H9 (cell line): ENCODE measurements at regions not wholly inside any gene's neighbourhood (a gene's known extent, or its start where the extent isn't known, plus 50 kb on each side); places are given as distances from the start of the nearest gene placed in this dataset.

Source experiments
- DNase-seq: peaks from one replicate; pipeline ENCODE4 v3.0.0-alpha.2; 2017
- H2AFZ ChIP-seq: one replicate; pipeline ENCODE4 v1.6.1; 2013; ENCODE audit warnings: mild to moderate bottlenecking, low read length, control low read depth, moderate library complexity
- H2AK5ac ChIP-seq: 2 replicates; pipeline ENCODE4 v1.6.1; 2013; ENCODE audit warnings: low read length, control low read depth, mixed read lengths; ENCODE audit not compliant: insufficient read length
- H2BK120ac ChIP-seq: one replicate; pipeline ENCODE4 v1.6.1; 2013; ENCODE audit warnings: low read depth, mild to moderate bottlenecking, low read length, control low read depth, inconsistent platforms; ENCODE audit not compliant: poor library complexity, severe bottlenecking
- H2BK12ac ChIP-seq: 2 replicates; pipeline ENCODE4 v1.6.1; 2013; ENCODE audit warnings: low read length, control low read depth, mixed read lengths, low read depth; ENCODE audit not compliant: insufficient read length
- H2BK15ac ChIP-seq: 2 replicates; pipeline ENCODE4 v1.6.1; 2013; ENCODE audit warnings: low read depth, low read length, control low read depth
- H2BK20ac ChIP-seq: one replicate; pipeline ENCODE4 v1.6.1; 2013; ENCODE audit warnings: low read depth, mild to moderate bottlenecking, low read length, control low read depth, inconsistent platforms; ENCODE audit not compliant: poor library complexity, severe bottlenecking
- H2BK5ac ChIP-seq: 2 replicates; pipeline ENCODE4 v1.6.1; 2013; ENCODE audit warnings: low read length, control low read depth, mixed read lengths; ENCODE audit not compliant: insufficient read length
- H3K14ac ChIP-seq: 2 replicates; pipeline ENCODE4 v1.6.1; 2013; ENCODE audit warnings: low read length, control low read depth; ENCODE audit not compliant: insufficient read depth
- H3K18ac ChIP-seq: 2 replicates; pipeline ENCODE4 v1.6.1; 2013; ENCODE audit warnings: low read depth, mild to moderate bottlenecking, mixed read lengths, low read length, control low read depth; ENCODE audit not compliant: insufficient read length
- H3K23ac ChIP-seq: 2 replicates; pipeline ENCODE4 v1.6.1; 2013; ENCODE audit warnings: low read length, control low read depth, mixed read lengths, low read depth; ENCODE audit not compliant: insufficient read length
- H3K23me2 ChIP-seq: 2 replicates; pipeline ENCODE4 v1.6.1; 2013; ENCODE audit warnings: low read depth, mild to moderate bottlenecking, mixed read lengths, low read length, control low read depth; ENCODE audit not compliant: insufficient read length, poor library complexity, severe bottlenecking
- H3K27ac ChIP-seq: 2 replicates; pipeline ENCODE4 v1.5.1; 2013; ENCODE audit warnings: low read length, control low read depth, mixed read lengths, low read depth; ENCODE audit not compliant: insufficient read length
- H3K27me3 ChIP-seq: 2 replicates; pipeline ENCODE4 v1.6.1; 2013; ENCODE audit warnings: low read length, control low read depth, inconsistent platforms; ENCODE audit not compliant: insufficient read depth
- H3K4ac ChIP-seq: 2 replicates; pipeline ENCODE4 v1.6.1; 2013; ENCODE audit warnings: low read depth, mild to moderate bottlenecking, control low read depth, inconsistent platforms, low read length, moderate library complexity
- H3K4me1 ChIP-seq: 2 replicates; pipeline ENCODE4 v1.6.1; 2013; ENCODE audit warnings: low read length, control low read depth, inconsistent platforms; ENCODE audit not compliant: insufficient read depth
- H3K4me2 ChIP-seq: 2 replicates; pipeline ENCODE4 v1.6.1; 2013; ENCODE audit warnings: low read length, control low read depth, mixed read lengths; ENCODE audit not compliant: insufficient read length, insufficient read depth
- H3K56ac ChIP-seq: 2 replicates; pipeline ENCODE4 v1.6.1; 2013; ENCODE audit warnings: low read depth, mild to moderate bottlenecking, mixed read lengths, low read length, control low read depth; ENCODE audit not compliant: insufficient read length
- H3K79me1 ChIP-seq: 2 replicates; pipeline ENCODE4 v1.6.1; 2013; ENCODE audit warnings: low read depth, mild to moderate bottlenecking, moderate library complexity, low read length, control low read depth, inconsistent platforms; ENCODE audit not compliant: insufficient read depth, poor library complexity, severe bottlenecking
- H3K79me2 ChIP-seq: 2 replicates; pipeline ENCODE4 v1.6.1; 2013; ENCODE audit warnings: low read length, control low read depth, inconsistent platforms; ENCODE audit not compliant: insufficient read depth
- H3K9ac ChIP-seq: 2 replicates; pipeline ENCODE4 v1.6.1; 2013; ENCODE audit warnings: low read length, control low read depth, mixed read lengths; ENCODE audit not compliant: insufficient read length; ENCODE audit errors: extremely low read depth
- H3K9me3 ChIP-seq: one replicate; pipeline ENCODE4 v1.6.1; 2013; ENCODE audit warnings: low read depth, low read length, inconsistent platforms; ENCODE audit not compliant: control insufficient read depth
- H3T11ph ChIP-seq: one replicate; pipeline ENCODE4 v1.6.1; 2013; ENCODE audit warnings: mild to moderate bottlenecking, low read length, control low read depth, inconsistent platforms
- H4K20me1 ChIP-seq: one replicate; pipeline ENCODE4 v1.6.1; 2013; ENCODE audit not compliant: control insufficient read depth, insufficient read length, insufficient read depth
- H4K5ac ChIP-seq: 2 replicates; pipeline ENCODE4 v1.6.1; 2013; ENCODE audit warnings: low read depth, mild to moderate bottlenecking, mixed read lengths, low read length, control low read depth; ENCODE audit not compliant: insufficient read length
- H4K8ac ChIP-seq: replicated peaks from 2 replicates; pipeline ENCODE4 v1.6.1; 2013; ENCODE audit warnings: low read length, control low read depth, mixed read lengths, low read depth; ENCODE audit not compliant: insufficient read length
- H4K91ac ChIP-seq: 2 replicates; pipeline ENCODE4 v1.6.1; 2013; ENCODE audit warnings: low read depth, mild to moderate bottlenecking, moderate library complexity, mixed read lengths, low read length, control low read depth; ENCODE audit not compliant: insufficient read length
- H3K27ac Mint-ChIP-seq, 3 experiments: 2 replicates in 2 of 3; 3 replicates in 1 of 3; pipeline ENCODE4 v1.8.0; 2020 to 2021; ENCODE audit warnings: mixed read lengths in 3 of 3, mild to moderate bottlenecking in 1 of 3, moderate library complexity in 1 of 3
- H3K27me3 Mint-ChIP-seq: 2 replicates; pipeline ENCODE4 v1.8.0; 2021; ENCODE audit warnings: low read depth, mild to moderate bottlenecking, moderate library complexity, mixed read lengths
- H3K36me3 Mint-ChIP-seq, 3 experiments: 2 replicates in 2 of 3; 3 replicates in 1 of 3; pipeline ENCODE4 v1.8.0; 2020 to 2021; ENCODE audit warnings: low read depth in 3 of 3, mixed read lengths in 3 of 3; ENCODE audit not compliant: insufficient read depth in 1 of 3
- H3K4me1 Mint-ChIP-seq, 2 experiments: 2 replicates each; pipeline ENCODE4 v1.8.0; 2020; ENCODE audit warnings: mixed read lengths in 2 of 2
- H3K4me3 Mint-ChIP-seq, 2 experiments: 2 replicates in 1 of 2; 3 replicates in 1 of 2; pipeline ENCODE4 v1.8.0; 2020 to 2021; ENCODE audit warnings: mild to moderate bottlenecking in 2 of 2, mixed read lengths in 2 of 2, moderate library complexity in 1 of 2
- H3K9me3 Mint-ChIP-seq, 2 experiments: 2 replicates in 1 of 2; 3 replicates in 1 of 2; pipeline ENCODE4 v1.8.0; 2020; ENCODE audit warnings: mild to moderate bottlenecking in 2 of 2, mixed read lengths in 2 of 2, moderate library complexity in 1 of 2
- TF ChIP-seq, protein P1 (sequence below): fragments of 200-600 bp; sonication (generic); conservative IDR thresholded peaks from 3 replicates; pipeline ENCODE4 v1.8.0; 2021; ENCODE audit warnings: antibody characterized with exemption, mild to moderate bottlenecking

DNA sequence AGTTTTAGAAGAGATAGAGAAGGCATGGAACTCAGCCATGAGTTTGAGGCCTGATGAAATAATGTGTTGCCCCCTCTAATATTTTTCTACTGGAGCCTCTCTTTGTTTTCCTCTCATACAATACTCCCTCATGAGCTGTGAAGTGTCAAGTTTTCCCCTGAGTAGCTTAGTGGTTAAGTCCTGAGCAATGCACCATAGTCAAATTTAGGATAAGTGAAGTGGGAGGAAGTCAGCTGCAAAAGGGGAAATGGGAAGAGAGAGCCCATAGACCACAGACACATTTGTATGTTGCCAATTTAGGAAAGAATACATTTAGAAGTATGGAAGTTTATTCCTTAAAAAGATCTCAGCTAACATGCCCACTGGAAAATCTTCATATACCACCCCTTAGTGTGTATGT, 171.5 kb upstream of the NREP start:
- no peak overlapping the region for H2AK5ac ChIP-seq
- H2BK5ac ChIP-seq, result no peak overlapping the region
- Mint-ChIP-seq H3K27ac (no peak overlapping the region; a peak in 1 of 7 replicates), H3K4me1 (no peaks in the 10 kb centered on the region), H3K4me3 (no peak overlapping the region), H3K9me3 (no peaks in the 10 kb centered on the region), H3K36me3 (no peaks in the 10 kb centered on the region), H3K27me3 (no peaks in the 10 kb centered on the region)
- no peak overlapping the region for H3K14ac ChIP-seq
- H3K79me1 ChIP-seq, result no peaks in the 10 kb centered on the region
- DNase-seq, result no peak
- H3K27me3 ChIP-seq, result no peaks in the 10 kb centered on the region
- H4K20me1 ChIP-seq, result no peaks in the 10 kb centered on the region
- no peak overlapping the region for H4K8ac ChIP-seq
- H3K18ac ChIP-seq, result no peak overlapping the region
- no peaks in the 10 kb centered on the region for H3K4me1 ChIP-seq
- H3K4ac ChIP-seq, result no peak overlapping the region
- TF ChIP-seq, protein P1, sequence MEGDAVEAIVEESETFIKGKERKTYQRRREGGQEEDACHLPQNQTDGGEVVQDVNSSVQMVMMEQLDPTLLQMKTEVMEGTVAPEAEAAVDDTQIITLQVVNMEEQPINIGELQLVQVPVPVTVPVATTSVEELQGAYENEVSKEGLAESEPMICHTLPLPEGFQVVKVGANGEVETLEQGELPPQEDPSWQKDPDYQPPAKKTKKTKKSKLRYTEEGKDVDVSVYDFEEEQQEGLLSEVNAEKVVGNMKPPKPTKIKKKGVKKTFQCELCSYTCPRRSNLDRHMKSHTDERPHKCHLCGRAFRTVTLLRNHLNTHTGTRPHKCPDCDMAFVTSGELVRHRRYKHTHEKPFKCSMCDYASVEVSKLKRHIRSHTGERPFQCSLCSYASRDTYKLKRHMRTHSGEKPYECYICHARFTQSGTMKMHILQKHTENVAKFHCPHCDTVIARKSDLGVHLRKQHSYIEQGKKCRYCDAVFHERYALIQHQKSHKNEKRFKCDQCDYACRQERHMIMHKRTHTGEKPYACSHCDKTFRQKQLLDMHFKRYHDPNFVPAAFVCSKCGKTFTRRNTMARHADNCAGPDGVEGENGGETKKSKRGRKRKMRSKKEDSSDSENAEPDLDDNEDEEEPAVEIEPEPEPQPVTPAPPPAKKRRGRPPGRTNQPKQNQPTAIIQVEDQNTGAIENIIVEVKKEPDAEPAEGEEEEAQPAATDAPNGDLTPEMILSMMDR, result no peak
- H4K5ac ChIP-seq, result no peak overlapping the region
- H2BK15ac ChIP-seq, result no peak overlapping the region
- no peak overlapping the region for H3K4me2 ChIP-seq
- H3K23me2 ChIP-seq, result no peaks in the 10 kb centered on the region
- no peak overlapping the region for H3K9ac ChIP-seq
- no peak overlapping the region for H3K56ac ChIP-seq
- H3T11ph ChIP-seq, result no peak overlapping the region
- H3K9me3 ChIP-seq, result no peaks in the 10 kb centered on the region
- H2BK120ac ChIP-seq, result no peak overlapping the region
- H2BK12ac ChIP-seq, result no peak overlapping the region
- H3K23ac ChIP-seq, result no peak overlapping the region
- no peaks in the 10 kb centered on the region for H3K79me2 ChIP-seq
- H3K27ac ChIP-seq, result no peak overlapping the region
- H4K91ac ChIP-seq, result no peak overlapping the region
- no peak overlapping the region for H2AFZ ChIP-seq
- no peak overlapping the region for H2BK20ac ChIP-seq
